NCI-H345 (cell line): ENCODE measurements at regions not wholly inside any gene's neighbourhood (a gene's known extent, or its start where the extent isn't known, plus 50 kb on each side); places are given as distances from the start of the nearest gene placed in this dataset.
"Not testable (repeated sequence)": the region's sequence is repeated elsewhere in the genome, so short reads cannot be mapped to it uniquely, and the experiment has no call there.

Source experiments
- DNase-seq: peaks from one replicate; lab custom pipeline; 2025; lab: John Stamatoyannopoulos, UW

DNA sequence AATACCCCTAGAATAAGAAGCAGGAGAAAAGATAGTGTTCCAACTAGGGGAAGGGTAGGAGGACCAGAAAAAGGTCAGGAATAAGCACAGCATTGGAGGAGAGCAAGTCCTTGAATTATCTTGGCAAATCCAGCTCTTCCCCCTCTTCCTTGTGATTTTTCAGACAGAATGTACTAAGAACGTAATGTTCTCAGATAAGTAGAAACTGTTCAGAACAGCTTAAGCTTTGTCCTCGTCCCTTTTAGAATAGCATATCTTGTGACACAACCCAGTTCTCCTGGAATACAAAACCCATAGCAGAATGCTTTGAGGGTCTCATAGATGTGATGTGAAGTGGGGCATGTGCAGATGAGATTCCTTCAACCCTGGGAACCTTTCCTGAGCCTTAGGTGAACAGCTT is 97.4 kb downstream of the EMB start:
- no peak for DNase-seq

DNA sequence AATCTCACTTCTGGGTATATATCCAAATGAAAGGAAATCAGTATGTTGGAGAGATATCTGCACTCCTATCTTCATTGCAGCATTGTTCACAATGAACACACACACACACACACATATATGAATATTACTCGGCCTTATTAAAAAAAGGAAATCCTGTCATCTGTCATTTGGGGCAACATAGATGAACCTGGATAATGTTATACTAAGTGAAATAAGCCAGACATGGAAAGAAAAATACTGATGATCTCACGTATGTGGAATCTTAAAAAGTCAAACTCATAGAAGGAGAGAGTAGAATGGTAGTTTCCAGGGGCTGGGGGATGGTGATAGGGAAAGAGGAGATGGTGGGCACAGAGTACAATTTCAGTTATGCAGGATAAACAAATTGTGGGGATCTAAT is 100.3 kb downstream of the EMB start:
- no peak for DNase-seq

DNA sequence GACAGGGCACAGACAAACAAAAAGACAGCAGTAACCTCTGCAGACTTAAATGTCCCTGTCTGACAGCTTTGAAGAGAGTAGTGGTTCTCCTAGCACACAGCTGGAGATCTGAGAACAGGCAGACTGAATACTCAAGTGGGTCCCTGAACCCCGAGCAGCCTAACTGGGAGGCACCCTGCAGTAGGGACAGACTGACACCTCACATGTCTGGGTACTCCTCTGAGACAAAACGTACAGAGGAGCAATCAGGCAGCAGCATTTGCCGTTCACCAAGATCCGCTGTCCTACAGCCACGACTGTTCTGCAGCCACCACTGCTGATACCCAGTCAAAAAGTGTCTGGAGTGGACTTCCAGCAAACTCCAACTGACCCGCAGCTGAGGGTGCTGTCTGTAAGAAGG is 110.5 kb downstream of the EMB start:
- DNase-seq: not testable (repeated sequence)

DNA sequence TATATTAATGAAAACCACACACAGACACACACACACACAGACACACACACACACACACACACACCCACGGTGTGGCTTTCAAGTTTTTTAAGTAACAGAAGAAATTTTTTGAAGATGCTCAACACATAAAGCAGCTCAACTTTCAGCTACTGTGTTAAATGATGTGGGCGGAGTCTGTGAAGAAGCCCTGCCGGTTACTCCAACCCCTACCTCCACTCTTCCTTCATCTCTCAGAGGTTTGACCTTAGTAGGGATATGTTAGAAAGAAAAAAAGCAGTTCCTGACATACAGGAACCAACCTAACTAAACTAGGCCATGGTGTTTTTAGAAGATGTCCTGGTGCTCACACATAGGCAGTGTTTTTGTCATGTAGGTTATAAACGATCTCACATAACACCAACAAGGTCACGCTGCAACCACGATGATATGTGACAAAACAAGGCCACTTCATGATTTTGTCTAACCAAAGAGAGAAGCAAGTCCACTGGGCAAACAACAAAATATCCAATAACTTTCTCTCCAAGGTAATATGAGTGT is 112.8 kb downstream of the EMB start:
- no peak for DNase-seq

DNA sequence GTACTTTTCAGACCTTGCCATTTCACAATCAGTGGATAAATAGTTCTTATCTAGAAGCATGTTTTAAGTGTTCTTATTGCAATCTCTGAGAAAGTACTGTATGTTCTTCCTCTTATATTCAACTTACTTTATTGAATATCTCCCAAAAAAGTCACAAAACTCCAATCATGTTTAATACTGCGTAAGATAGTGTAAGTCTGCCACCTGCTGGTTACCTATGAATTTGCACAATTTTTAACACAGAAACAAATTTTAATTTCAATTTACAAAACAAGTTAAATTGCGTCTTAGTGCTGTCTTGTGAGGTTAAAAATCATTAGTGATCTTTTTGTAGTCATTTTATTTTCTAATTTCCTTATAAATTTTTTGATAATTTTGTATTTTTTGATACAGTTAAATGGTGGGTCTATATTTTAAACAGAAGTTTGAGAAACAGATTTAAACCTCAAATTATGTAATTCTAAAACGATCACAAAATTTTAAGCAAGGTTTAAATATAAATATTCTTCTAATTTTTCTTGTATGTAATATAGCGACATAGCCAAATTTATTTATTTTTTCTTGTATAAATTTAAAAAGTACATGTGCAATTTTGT is 115.8 kb downstream of the EMB start:
- DNase-seq: peak; percentile 3

DNA sequence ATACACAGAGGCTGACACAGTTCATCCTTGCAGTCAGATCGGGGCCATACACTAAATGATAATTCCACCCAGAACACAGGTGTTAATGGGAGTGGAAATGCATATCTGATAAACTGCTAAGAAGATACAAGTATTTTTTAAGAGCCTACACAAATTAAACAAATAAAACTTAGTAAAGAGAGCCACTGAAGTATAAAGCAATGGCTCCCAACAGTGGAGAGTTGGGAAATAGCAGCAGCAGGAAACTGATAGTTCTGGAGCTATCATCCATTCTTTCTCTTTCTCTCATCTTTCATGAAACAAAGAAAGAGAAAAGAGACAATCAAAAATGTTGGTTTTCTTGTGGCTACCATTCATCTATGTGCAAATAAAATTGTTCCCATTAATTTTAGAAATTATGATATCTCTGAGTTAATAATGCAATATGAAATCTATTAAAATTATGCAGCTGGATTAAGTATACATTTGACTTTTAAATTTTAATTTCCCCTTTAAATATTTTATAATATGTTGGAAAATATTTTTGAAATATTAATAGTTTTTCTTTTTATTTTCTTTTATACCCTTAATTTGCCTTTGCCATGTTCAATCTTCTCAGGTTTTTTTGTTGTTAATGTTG is 120.8 kb downstream of the EMB start:
- DNase-seq: no peak

DNA sequence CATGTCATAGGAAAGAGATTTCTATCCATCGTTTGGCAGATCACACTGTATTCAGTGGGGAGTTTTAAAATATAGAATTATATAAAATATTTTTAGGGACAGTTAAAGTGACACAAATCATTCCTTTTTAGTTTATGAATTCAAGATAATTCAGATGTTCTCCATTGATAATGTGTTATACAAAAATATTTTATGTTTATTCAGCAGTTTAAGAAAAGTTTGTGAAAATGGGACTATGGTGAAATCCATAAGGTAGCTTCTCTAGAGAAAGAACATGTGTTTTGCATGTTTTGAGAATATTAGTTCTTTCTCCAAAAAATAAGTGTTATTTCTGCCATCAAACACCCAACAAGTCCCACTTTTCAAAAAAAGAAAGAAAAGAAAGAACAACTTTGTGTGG is 122.9 kb downstream of the EMB start:
- DNase-seq: no peak

DNA sequence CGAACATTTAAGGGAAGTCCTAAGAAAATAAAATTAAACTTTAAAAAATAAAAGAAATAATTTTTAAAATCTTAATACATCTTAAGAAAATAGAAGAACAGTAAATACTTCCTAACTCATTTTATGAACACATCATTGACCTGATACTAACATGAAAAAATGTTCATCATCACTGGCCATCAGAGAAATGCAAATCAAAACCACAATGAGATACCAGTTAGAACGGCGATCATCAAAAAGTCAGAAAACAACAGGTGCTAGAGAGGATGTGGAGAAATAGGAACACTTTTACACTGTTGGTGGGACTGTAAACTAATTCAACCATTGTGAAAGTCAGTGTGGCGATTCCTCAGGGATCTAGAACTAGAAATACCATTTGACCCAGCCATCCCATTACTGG is 134.6 kb downstream of the EMB start:
- not testable (repeated sequence) for DNase-seq

DNA sequence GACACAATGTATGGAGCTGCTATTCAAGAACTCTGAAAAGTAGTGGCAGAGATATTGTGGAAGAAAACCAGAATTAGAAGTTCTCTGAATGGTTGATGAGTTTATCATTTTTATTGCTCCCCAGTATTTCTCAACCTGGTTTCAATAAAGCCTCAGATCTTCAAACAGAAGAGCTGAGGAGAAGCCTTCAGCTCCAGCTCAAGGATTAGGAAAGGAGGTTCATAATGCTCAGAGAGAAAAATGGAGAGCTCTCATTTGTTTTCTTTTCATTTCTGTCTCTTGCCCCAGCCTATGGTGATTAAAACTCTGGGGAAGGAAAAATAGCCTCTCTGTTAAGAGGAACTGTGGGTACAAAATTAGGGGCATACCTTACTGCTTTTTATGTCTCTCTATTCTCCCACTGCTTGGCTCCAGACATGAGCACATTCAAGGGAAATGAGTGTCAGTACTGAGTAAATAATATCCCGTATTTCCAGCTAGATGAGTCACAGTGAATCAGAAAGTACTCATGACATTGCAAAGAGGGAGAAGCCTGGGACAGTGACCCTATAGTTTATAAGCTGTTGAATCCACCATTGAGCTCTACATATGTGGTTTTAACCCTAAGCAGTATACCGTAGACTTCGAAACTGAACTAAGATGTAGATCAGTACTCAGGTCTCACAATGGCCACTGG is 138.1 kb downstream of the EMB start:
- DNase-seq: no peak

DNA sequence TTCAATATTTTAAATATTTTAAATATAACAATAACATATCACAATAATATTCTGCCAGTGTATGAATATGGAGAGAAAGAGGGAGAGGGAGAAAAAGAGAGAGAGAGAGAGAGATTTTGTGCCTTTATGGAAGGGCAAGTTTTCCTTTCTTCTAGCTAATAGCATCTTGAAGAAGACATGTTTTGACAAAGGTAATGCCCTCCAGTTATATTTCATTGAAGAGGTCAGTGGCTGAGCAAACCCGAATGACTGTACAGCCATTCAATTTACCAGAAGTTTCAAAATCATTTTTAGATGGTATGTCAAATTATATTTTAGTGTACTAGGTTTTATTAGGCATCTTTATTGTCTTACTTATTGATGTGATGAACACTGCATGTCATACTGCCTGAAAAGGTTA is 139.3 kb downstream of the EMB start:
- DNase-seq: no peak

DNA sequence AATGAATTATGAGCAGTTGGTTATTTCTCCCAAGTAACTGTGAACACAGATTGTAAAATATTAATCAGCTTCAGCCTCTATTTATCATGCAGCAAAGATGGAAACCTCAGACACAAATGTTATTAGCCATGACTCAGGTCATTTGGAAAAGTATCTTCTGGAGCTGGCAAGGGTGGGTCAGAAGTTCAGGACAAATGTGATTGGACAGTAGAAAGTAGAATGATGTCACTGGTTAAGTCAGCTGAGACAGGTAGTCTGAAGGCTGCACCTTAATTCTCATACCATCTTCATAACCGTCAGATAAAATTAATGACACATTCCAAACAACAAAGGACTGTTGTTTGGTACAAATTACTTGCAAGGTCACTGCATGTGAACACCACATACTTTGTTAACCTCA is 140.2 kb downstream of the EMB start:
- DNase-seq: no peak

DNA sequence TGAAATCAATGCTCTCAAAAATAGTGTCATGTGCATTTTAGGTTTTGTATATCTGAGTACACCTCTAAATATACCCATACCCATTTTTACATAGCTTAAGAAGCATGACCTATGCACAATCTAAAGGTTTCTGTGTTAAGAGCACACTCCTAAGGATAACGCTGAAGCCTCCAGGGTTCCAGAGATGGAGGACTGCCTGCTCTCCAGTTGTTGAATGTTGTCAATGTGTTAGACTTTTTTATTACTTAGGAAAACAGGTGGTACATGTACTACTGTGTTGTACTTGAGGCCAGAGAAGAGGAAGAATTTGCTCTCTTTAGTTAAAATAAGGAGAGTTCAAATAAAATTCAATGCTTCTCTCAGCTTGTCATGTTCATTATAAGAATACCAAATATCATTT is 141.2 kb downstream of the EMB start:
- no peak for DNase-seq

DNA sequence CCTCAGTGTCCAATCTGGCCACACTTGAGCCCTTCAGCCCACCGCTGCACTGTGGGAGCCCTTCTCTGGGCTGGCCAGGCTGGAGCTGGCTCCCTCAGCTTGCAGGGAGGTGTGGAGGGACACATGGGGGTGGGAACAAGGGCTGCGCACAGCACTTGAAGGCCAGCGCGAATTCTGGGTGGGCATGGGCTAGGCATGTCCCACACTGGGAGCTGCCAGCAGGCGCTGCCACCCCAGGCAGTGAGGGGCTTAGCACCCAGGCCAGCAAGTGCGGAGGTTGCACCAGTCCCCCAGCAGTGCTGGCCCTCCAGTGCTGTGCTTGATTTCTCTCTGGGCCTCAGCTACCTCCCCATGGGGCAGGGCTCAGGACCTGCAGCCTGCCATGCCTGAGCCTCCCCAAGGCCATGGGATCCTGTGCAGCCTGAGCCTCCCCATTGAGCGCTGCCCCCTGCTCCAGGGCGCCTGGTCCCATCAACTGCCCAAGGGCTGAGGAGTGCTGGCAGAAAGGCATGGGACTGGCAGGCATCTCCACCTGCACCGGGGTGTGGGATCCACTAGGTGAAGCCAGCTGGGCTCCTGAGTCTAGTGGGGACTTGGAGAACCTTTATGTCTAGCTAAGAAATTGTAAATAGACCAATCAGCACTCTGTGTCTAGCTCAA is 148.2 kb downstream of the EMB start:
- no peak for DNase-seq

DNA sequence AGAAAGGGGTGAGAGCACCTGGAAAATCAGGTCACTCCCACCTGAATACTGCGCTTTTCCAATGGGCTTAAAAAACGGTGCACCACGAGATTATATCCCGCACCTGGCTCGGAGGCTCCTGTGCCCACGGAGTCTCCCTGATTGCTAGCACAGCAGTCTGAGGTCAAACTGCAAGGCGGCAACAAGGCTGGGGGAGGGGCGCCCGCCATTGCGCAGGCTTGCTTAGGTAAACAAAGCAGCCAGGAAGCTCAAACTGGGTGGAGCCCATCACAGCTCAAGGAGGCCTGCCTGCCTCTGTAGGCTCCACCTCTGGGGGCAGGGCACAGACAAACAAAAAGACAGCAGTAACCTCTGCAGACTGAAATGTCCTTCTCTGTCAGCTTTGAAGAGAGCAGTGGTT is 160.6 kb downstream of the EMB start:
- not testable (repeated sequence) for DNase-seq
